GM19035 (cell line): ENCODE measurements at regions not wholly inside any gene's neighbourhood (a gene's known extent, or its start where the extent isn't known, plus 50 kb on each side); places are given as distances from the start of the nearest gene placed in this dataset.

Source experiments
- ATAC-seq: cut with Tn5 transposase; IDR thresholded peaks from one replicate; pipeline ENCODE4 v1.9.1; 2021; ENCODE audit not compliant: unreplicated experiment

DNA sequence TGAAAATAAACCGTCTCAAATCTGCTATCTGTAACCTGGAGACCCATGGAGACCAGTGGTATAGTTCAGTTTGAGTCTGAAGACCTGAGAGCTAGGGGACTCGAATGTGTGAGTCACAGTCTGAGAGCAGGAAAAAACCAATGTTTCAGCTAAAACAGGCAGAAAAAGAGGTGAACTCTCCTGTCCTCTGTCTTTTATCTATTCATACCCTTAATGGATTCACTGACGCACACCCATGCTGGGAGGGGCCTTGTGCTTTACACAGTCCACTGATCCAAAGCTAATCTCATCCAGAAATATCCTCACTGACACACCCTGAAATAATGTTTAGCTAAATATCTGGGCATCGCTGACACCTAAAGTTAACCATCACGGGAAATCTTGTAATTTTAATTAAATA is 297.9 kb downstream of the GPM6A start:
- no peak for ATAC-seq

DNA sequence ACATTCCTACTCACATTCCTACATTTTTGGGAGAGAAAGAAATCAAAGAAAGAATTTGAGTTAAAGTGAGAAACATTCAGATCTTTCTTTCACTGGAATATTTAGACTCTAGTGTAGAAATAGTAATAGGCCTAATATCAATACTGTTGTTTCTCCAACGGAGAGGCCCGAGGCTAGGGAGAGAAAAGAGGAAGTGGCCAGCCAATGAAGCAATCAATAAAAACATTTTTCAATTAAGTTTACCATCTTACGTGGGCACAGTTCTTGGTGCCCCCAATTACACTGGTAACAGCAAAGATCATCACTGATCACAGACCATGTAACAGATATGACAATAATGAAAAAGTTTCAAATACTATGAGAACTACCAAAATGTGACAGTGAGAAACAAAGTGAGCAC is 281.4 kb downstream of the GPM6A start:
- no peak for ATAC-seq

DNA sequence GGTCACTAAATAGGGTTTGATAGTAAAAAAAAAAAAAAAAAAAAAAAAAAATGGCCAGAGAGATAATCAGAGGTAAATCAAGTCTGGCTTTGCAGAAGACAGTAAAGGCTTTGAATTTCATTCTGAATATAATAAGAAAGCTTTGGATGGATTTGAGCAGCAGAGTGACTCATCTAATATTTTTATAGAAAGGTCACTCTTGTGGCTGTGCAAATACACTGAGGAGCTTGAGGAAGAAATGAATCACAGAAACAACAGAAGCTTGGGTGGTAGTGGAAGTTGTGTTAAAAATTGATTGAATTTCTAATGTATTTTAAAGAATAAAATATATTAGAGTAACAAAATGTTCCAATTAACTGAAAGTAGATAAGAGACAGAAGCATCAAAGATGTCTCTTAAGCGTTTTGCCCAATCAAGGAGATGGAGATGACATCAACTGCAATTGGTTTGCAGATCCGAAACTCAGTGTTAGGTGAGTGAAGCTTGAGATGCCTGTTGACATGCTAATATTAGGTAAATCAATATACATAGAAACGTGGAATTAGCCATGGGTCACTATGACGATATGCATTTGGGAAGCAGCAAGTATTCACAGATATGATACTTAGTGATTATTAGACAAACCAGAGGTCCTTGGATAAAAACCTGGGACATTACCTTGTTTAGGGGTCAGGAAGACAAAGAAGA is 280.5 kb downstream of the GPM6A start:
- no peak for ATAC-seq

DNA sequence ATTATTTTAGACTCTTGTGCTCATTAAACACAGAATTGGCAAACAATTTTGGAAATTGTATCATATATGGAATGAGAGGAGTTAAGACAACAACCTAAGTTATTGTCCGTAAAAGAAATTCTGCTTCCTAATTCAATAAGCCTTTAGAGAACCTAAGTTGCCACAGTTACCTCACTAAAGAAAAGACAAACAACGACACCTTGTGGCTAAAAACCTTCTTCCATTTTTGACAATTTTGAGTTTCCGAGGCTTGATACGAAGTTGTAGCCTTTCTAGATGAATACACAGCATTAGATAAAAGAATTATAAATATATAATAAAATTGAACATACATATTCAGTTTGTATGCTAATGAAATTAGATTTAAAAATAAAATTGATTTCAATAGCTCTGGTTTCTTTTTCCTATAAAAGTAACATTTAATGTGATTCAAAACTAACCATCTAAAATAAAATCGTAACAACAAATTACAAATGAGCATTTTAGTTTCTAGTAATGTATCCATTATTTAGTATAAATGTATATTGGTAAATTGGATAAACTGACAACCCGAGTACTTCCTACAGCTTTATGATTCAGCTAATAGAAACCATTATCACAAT is 275.1 kb downstream of the GPM6A start:
- peak; percentile 74 for ATAC-seq

DNA sequence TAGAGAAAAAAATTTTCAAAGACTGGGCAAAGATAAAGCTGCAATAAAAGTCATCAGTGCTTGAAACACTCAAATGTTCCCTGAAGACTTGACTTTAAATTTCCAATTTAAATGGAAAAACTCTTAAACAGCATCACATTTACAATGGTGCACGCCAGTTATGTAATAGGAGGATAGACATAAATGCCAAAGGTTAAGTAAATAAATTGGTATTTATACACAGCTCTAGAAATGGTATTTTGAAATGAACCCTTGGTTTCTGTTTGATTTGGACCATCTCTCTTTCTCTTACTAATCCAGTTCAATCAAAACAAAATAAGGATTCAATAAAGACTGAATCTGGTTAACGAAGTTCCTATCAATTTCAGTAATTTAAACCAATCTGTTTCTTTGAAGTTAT is 272.6 kb downstream of the GPM6A start:
- no peak for ATAC-seq

DNA sequence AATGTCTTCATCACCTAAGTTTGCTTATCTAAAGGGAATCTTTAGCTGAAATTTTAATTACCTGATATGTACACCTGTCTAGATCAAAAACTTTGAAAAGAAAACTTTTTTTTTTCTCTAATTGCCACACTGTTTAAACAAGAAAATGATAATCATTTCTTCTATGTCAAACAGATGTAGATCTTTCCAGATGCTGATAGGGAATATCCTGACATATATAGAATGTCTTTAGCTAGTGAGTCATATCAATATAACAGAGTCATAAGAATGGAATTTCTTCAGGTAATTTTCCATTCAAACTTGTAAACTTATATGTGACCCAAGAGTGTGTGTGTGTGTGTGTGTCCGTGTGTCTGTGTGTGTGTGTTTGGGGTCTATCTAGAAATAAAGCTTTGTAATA is 271.9 kb downstream of the GPM6A start:
- ATAC-seq = no peak

DNA sequence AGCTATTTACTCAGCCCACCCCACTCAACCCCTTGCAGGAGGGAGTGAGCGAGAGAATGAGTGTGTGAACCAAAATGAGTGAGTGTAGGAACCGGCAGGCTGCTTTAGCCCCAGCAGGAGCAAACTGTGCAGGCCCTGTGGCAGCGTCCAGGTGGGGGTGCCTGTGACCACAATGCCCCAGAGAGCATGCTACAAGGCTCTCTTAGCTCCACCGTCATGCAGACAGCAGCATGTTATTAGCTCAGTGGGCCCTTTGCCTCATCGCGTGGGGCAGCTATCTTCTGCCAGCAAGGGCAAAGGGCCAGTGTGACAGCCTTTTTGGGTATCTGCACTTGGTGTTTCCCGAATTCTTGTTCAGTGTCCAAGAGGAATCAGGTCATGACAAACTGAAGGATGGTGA is 271.3 kb downstream of the GPM6A start:
- no peak for ATAC-seq

DNA sequence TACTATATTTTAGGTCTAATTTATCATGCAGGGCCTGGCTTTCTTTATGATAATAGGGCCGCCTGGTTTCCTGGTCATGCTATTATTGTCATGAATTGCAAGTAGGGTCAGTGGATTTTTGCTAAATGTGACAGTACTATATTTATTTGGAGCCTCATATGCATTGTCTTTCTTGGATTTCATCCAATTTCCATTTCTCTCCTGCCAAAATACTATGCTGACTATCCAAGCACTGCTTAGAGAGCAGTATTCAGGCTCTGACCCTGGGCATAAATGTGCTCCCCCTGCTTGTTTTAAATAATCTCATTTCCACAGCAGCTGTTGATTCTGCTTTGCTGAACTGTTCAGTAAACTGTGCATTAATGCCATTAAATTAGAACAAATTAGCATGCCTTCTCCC is 269.3 kb downstream of the GPM6A start:
- ATAC-seq = no peak

DNA sequence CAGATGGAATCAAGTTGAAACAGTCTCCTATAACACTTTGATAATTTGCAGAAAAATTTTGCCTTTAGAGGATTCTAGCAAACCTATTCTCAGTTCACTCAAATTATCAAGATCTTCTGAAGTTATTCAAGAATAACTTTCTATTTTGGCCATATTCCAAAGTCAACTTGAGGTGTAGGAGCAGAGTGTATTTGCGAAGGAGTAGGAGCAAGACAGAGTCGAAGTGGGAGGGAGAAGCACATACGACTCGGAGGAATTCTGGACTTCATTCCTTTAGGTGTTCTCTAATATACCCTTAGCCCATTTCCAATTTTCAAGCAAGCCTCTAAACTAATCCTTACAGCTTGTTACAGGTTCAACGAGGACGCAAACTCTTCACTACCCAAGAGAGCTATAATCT is 252.9 kb downstream of the GPM6A start:
- no peak for ATAC-seq

DNA sequence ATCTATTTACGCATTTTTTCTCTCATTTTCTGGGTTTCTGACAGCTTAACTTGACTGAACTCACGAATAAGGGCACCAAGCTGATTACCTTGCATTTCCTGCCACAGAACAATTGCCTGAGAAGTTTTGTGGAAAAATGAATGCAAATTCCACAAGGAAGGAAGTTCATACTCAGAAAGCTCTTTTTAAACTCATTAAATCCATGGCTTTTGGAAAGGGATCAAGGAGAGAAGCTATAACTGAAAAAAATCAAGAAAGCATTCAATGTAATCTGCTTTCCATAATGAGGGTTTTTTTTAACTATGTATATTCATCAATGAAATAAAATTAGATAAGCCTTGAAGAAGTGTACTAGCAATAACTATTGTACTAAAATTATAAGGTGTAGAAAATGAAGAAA is 252.5 kb downstream of the GPM6A start:
- ATAC-seq = no peak

DNA sequence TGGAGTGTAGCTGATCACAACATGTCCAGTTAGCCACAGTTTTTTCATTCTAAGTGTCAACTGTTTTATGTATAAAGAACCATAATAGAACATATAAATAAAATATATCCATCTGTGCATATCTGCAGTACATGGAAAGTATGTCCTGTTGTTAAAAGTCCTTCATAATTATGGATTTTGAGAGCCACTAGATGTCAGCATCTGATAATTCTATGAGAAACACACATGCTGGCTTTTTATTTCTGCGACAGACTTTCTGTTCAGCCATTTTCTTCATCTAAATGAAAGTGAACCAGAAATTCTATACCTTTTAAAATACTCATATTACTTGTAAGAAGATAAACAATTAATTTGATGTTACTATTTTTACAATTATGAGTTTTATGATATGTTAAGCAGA is 251.5 kb downstream of the GPM6A start:
- ATAC-seq = no peak

DNA sequence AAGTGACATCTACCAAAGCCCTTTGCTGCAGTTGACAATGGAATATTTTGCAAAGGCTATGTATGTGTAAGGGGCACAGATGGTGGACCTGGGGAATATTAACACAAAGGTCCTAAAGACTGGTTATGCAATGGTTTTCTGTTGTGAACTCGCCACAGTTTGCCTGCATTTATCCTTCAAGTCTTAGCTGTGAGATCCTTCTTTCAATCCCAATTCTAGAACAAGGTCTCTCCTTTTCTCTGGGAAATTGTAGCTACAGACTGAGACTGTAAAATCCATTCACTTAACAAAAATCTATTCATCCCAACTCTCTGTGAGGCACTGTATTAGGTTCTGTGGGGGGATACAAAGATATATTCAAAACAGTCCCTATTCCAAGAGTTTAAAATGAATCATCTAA is 250.4 kb downstream of the GPM6A start:
- no peak for ATAC-seq

DNA sequence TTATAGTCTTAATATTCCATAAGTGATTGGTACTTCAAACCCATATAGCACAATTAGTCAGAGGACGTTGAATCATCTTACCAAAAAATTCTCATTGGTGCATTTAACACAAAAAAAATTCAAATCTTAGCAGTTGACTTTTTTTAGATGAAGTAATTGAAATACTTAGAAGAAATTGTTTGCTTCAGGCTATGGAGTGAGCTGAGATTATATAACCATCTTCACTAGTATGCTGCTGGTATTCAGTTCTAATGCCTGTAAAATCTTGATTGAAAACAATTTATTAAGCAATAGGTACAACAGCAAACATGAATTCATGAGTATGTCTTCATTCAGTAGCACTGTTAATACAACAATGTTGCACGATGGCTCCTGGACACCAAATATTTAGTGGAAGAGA is 250.0 kb downstream of the GPM6A start:
- ATAC-seq = no peak

DNA sequence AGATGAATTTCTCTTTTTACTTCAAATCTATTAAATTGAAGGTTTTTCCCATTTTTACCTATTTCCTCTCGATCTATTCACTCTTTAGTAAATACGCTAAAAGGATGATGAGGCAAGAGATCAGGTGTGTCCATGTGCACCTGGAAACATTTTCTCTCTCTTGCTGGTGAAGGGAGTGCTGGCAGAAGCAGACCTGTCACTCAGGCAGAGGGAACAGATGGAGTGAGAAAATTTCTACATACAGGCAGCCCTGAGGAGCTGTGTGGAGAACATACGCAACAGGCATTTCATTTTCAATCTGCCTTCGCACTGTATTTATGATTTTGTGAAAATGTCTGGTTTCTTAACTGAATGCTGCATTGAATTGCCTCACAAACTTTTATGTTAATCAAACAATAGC is 249.5 kb downstream of the GPM6A start:
- no peak for ATAC-seq
